CD14-positive monocyte (primary cell): ENCODE measurements at regions not wholly inside any gene's neighbourhood (a gene's known extent, or its start where the extent isn't known, plus 50 kb on each side); places are given as distances from the start of the nearest gene placed in this dataset.
"Not testable (repeated sequence)": the region's sequence is repeated elsewhere in the genome, so short reads cannot be mapped to it uniquely, and the experiment has no call there.

ENCODE experiments used
- DNase-seq, 3 donors: peaks; one replicate each; pipeline ENCODE4 v3.0.0-alpha.2; 2011 to 2022
- H2AFZ ChIP-seq: 2 replicates; pipeline ENCODE4 v1.6.0; 2012; ENCODE audit warnings: mild to moderate bottlenecking, low read depth, low read length, inconsistent platforms; ENCODE audit not compliant: insufficient read depth, poor library complexity, severe bottlenecking
- H3K27ac ChIP-seq, 2 donors: 1 replicate in 1 of 2; 2 replicates in 1 of 2; pipeline ENCODE4 v1.5.1; 2012 to 2013; ENCODE audit warnings: low read length in 2 of 2, control low read depth in 1 of 2, inconsistent platforms in 1 of 2, low read depth in 1 of 2, mild to moderate bottlenecking in 1 of 2
- H3K27me3 ChIP-seq, 2 donors: one replicate each; pipeline versions ENCODE4 v1.6.0 to v1.6.1; 2011 to 2013; ENCODE audit warnings: low read length in 2 of 2; ENCODE audit not compliant: control insufficient read depth in 2 of 2, insufficient read depth in 2 of 2
- H3K36me3 ChIP-seq, 2 donors: replicated peaks in 1 of 2; 1 replicate in 1 of 2; 2 replicates in 1 of 2; pipeline versions ENCODE4 v1.5.1 to v1.6.1; 2012 to 2013; ENCODE audit warnings: low read length in 2 of 2, control low read depth in 1 of 2, inconsistent platforms in 1 of 2, mild to moderate bottlenecking in 1 of 2; ENCODE audit not compliant: insufficient read depth in 2 of 2, control insufficient read depth in 1 of 2
- H3K4me1 ChIP-seq, 2 donors: 1 replicate in 1 of 2; 2 replicates in 1 of 2; pipeline versions ENCODE4 v1.5.1 to v1.6.1; 2012 to 2013; ENCODE audit warnings: low read length in 2 of 2, control low read depth in 1 of 2, inconsistent platforms in 1 of 2, mild to moderate bottlenecking in 1 of 2, moderate library complexity in 1 of 2; ENCODE audit not compliant: insufficient read depth in 2 of 2, control insufficient read depth in 1 of 2
- H3K4me2 ChIP-seq: replicated peaks from 2 replicates; pipeline ENCODE3; 2012; ENCODE audit warnings: low read length, moderate library complexity, mild to moderate bottlenecking; ENCODE audit not compliant: poor library complexity, severe bottlenecking; ENCODE audit errors: extremely low read depth
- H3K4me3 ChIP-seq, 3 experiments: fragments of 200-600 bp in 1 of 3; sonication (generic) in 1 of 3; replicated peaks in 1 of 3; 1 replicate in 2 of 3; 2 replicates in 1 of 3; pipeline ENCODE4 v1.5.1; 2011 to 2013; ENCODE audit warnings: low read length in 3 of 3, mild to moderate bottlenecking in 3 of 3, control low read depth in 2 of 3, low read depth in 2 of 3, inconsistent platforms in 1 of 3, moderate library complexity in 1 of 3
- H3K79me2 ChIP-seq: 2 replicates; pipeline ENCODE4 v1.6.0; 2012; ENCODE audit warnings: mild to moderate bottlenecking, control low read depth, inconsistent platforms, low read length, moderate library complexity; ENCODE audit not compliant: insufficient read depth
- H3K9ac ChIP-seq: 2 replicates; pipeline ENCODE4 v1.6.0; 2017; ENCODE audit warnings: low read length, mild to moderate bottlenecking; ENCODE audit not compliant: insufficient read depth, poor library complexity, severe bottlenecking
- H3K9me3 ChIP-seq, 2 donors: replicated peaks in 1 of 2; 1 replicate in 1 of 2; 2 replicates in 1 of 2; pipeline versions ENCODE4 v1.5.1 to v1.6.1; 2012 to 2013; ENCODE audit warnings: low read length in 2 of 2, control low read depth in 1 of 2; ENCODE audit not compliant: control insufficient read depth in 1 of 2, insufficient read depth in 1 of 2
- H4K20me1 ChIP-seq: 2 replicates; pipeline ENCODE4 v1.6.0; 2012; ENCODE audit warnings: mild to moderate bottlenecking, low read length, control low read depth, moderate library complexity; ENCODE audit not compliant: insufficient read depth
- H3K27ac Mint-ChIP-seq, 7 donors: one replicate each; pipeline ENCODE4 v1.8.0; 2020; ENCODE audit warnings: mild to moderate bottlenecking in 7 of 7, mixed read lengths in 7 of 7, moderate library complexity in 6 of 7, inconsistent platforms in 2 of 7
- H3K27me3 Mint-ChIP-seq, 3 donors: one replicate each; pipeline ENCODE4 v1.8.0; 2021 to 2022; ENCODE audit warnings: low read depth in 3 of 3, mild to moderate bottlenecking in 3 of 3, mixed read lengths in 3 of 3, moderate library complexity in 3 of 3, inconsistent platforms in 1 of 3
- H3K36me3 Mint-ChIP-seq, 2 donors: one replicate each; pipeline ENCODE4 v1.8.0; 2020; ENCODE audit warnings: mixed read lengths in 2 of 2, inconsistent platforms in 1 of 2, mild to moderate bottlenecking in 1 of 2
- H3K4me1 Mint-ChIP-seq: one replicate; pipeline ENCODE4 v1.8.0; 2020; ENCODE audit warnings: mild to moderate bottlenecking, mixed read lengths
- H3K4me3 Mint-ChIP-seq, 2 donors: one replicate each; pipeline ENCODE4 v1.8.0; 2020; ENCODE audit warnings: mild to moderate bottlenecking in 2 of 2, mixed read lengths in 2 of 2, moderate library complexity in 1 of 2
- H3K9me3 Mint-ChIP-seq, 7 donors: one replicate each; pipeline ENCODE4 v1.8.0; 2020 to 2022; ENCODE audit warnings: mixed read lengths in 7 of 7, mild to moderate bottlenecking in 6 of 7, moderate library complexity in 6 of 7, inconsistent platforms in 2 of 7
- WGBS: methylation state at CpG from one replicate; pipeline ENCODE4 v1.1.5; 2013; ENCODE audit warnings: missing lambda C conversion rate; ENCODE audit not compliant: insufficient coverage; 5-methylcytosine and 5-hydroxymethylcytosine counted together
- intact Hi-C, 2 donors: fragments of 100-400 bp; cut with micrococcal nuclease; formaldehyde crosslinking; loops; one replicate each; pipeline versions ENCODE4 v1.15.0 to v1.15.1; 2023
- TF ChIP-seq, protein P1 (sequence below): fragments of 200-600 bp; IDR thresholded peaks from one replicate; pipeline ENCODE4 v1.8.0; 2022; ENCODE audit warnings: antibody characterized with exemption, mild to moderate bottlenecking

DNA sequence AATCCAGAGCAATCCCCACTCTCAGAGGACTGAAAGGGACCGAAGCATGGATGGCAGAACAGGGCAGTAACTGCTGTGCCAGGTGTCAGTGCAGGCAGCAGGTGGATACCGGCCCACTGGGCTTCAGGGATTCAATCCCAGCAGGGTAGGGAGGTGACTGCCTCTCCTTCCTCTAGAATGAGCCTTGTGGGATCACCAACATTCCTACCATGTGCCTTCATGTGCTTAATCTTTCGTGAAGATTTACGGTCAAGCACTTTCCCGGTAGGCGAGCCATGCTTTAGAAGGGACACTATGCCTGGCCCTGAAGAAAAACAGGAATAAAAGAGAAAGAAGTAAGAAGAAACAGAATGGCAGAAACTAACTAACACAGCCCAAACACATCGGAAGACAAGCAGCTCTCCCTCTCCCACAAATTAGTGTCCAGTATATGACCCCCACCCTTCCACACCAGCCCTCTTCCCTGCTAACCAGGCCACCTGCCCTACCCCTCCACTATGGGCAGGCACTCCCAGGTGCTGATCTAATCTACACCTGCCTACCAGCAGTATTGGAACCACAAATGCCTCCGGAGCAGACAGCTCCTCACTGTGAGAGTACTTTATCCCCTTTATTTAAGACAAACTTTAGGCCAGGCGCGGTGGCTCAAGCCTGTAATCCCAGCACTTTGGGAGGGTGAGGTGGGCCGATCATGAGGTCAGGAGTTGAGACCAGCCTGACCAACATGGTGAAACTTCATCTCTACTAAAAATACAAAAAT lies 162.5 kb downstream of the NUFIP1 start:
- Histone ChIP-seq H3K4me2 (no peak overlapping the region), H3K4me1 (no peaks in the 10 kb centered on the region), H4K20me1 (no peaks in the 10 kb centered on the region), H2AFZ (no peak overlapping the region), H3K27ac (no peak overlapping the region), H3K79me2 (no peaks in the 10 kb centered on the region), H3K27me3 (no peaks in the 10 kb centered on the region), H3K4me3 (no peak overlapping the region), H3K9me3 (no peaks in the 10 kb centered on the region), H3K9ac (no peak overlapping the region), H3K36me3 (no peaks in the 10 kb centered on the region)
- Mint-ChIP-seq H3K4me3 (no peak overlapping the region), H3K27ac (no peak overlapping the region), H3K9me3 (peaks cover 0 to 2% (median 0%) of the 10 kb centered on the region in 7 donors), H3K4me1 (no peaks in the 10 kb centered on the region), H3K36me3 (no peaks in the 10 kb centered on the region), H3K27me3 (peaks cover 1 to 4% (median 1%) of the 10 kb centered on the region in 3 donors)
- no peak for DNase-seq
- intact Hi-C loops, result no loop called here
- WGBS, result 100% methylated on average over 1 of the region's 11 CpGs
- TF ChIP-seq, protein P1, sequence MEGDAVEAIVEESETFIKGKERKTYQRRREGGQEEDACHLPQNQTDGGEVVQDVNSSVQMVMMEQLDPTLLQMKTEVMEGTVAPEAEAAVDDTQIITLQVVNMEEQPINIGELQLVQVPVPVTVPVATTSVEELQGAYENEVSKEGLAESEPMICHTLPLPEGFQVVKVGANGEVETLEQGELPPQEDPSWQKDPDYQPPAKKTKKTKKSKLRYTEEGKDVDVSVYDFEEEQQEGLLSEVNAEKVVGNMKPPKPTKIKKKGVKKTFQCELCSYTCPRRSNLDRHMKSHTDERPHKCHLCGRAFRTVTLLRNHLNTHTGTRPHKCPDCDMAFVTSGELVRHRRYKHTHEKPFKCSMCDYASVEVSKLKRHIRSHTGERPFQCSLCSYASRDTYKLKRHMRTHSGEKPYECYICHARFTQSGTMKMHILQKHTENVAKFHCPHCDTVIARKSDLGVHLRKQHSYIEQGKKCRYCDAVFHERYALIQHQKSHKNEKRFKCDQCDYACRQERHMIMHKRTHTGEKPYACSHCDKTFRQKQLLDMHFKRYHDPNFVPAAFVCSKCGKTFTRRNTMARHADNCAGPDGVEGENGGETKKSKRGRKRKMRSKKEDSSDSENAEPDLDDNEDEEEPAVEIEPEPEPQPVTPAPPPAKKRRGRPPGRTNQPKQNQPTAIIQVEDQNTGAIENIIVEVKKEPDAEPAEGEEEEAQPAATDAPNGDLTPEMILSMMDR, result no peak

DNA sequence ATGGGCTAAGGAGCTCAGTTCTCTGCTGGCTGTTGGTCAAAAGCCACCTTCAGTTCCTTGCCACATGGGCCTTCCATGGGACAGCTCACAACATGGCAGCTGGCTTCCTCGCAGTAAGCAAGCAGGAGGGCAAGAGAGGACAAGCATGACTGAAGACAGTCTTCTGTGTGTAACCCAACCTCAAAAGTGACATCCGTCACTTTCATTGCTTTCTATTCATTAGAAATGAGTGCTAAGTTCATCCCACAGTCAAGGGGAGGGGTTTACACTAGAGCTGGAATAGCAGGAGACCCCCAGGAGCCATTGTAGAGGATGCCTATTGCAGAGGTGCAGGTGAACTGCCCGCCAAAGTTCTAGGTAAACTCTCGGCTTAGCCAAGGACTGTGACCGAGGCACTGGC lies 163.3 kb downstream of the NUFIP1 start:
- H3K27ac Mint-ChIP-seq, result no peak overlapping the region
- H3K4me1 Mint-ChIP-seq, result no peaks in the 10 kb centered on the region
- Histone ChIP-seq H3K9ac (no peak overlapping the region), H3K4me1 (no peaks in the 10 kb centered on the region), H3K4me3 (no peak overlapping the region), H3K79me2 (no peaks in the 10 kb centered on the region), H3K36me3 (no peaks in the 10 kb centered on the region), H4K20me1 (no peaks in the 10 kb centered on the region), H3K27me3 (no peaks in the 10 kb centered on the region), H2AFZ (no peak overlapping the region), H3K9me3 (no peaks in the 10 kb centered on the region), H3K27ac (no peak overlapping the region), H3K4me2 (no peak overlapping the region)
- H3K9me3 Mint-ChIP-seq, result peaks cover 0 to 2% (median 0%) of the 10 kb centered on the region in 7 donors
- no peak overlapping the region for H3K4me3 Mint-ChIP-seq
- H3K36me3 Mint-ChIP-seq, result no peaks in the 10 kb centered on the region
- H3K27me3 Mint-ChIP-seq, result peaks cover 1 to 4% (median 1%) of the 10 kb centered on the region in 3 donors
- intact Hi-C loops, result no loop called here
- TF ChIP-seq, protein P1, result no peak
- WGBS, result 100% methylated on average over 3 of the region's 5 CpGs
- no peak for DNase-seq

DNA sequence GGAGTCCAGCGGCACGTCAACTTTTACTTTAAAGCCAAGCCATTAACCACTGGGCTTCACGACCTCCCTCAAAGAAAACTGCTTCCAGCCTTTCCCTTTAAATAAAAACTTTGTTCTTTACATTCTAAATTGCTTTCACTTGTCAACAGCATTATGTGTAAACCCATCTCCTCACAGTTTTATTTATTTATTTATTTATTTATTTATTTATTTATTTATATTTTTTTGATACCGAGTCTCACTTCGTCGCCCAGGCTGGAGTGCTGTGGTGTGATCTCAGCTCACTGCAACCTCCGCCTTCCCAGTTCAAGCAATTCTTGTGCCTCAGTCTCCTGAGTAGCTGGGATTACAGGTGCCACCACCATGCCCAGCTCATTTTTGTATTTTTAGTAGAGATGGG lies 165.7 kb downstream of the NUFIP1 start:
- DNase-seq, H3K9me3 Mint-ChIP-seq, H3K9me3 ChIP-seq, H3K4me3 ChIP-seq, H3K4me2 ChIP-seq, H3K9ac ChIP-seq, H3K27me3 ChIP-seq, H3K27ac ChIP-seq, H3K36me3 ChIP-seq, H3K4me1 ChIP-seq, H3K4me1 Mint-ChIP-seq, H2AFZ ChIP-seq, H4K20me1 ChIP-seq, H3K36me3 Mint-ChIP-seq, intact Hi-C loops, H3K27ac Mint-ChIP-seq, H3K4me3 Mint-ChIP-seq, H3K79me2 ChIP-seq, H3K27me3 Mint-ChIP-seq: not testable (repeated sequence)
- WGBS, result 96% methylated on average over 6 of the region's 7 CpGs
